ENCODE measurements at regions not wholly inside any gene's neighbourhood (a gene's known extent, or its start where the extent isn't known, plus 50 kb on each side); places are given as distances from the start of the nearest gene placed in this dataset.

DNA sequence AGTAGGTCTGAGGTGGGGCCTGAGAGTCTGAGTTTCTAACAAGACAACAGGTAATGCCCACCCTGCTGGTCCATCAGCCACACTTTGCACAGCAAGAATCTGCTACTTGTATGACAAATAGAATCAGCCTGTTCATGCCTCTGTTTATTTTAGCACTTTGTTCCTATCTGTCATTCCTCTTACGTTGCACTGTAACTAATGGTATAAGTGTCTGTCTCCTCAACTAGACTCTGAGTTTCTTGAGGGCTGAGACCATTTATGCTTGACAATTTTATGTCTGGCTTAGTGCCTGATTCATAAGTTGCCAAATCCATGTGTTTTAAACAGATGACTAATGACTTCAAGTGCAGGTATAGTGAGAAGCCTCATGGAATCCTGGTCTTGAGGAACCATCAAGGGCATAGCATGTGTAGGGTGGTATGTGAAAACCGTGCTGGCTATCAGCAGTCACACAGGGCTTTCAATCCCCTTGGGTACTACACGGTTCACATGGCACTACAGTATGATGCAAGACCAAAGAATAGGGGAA, 209.7 kb downstream of the C11orf91 start:
- TF ChIP-seq, protein P1, sequence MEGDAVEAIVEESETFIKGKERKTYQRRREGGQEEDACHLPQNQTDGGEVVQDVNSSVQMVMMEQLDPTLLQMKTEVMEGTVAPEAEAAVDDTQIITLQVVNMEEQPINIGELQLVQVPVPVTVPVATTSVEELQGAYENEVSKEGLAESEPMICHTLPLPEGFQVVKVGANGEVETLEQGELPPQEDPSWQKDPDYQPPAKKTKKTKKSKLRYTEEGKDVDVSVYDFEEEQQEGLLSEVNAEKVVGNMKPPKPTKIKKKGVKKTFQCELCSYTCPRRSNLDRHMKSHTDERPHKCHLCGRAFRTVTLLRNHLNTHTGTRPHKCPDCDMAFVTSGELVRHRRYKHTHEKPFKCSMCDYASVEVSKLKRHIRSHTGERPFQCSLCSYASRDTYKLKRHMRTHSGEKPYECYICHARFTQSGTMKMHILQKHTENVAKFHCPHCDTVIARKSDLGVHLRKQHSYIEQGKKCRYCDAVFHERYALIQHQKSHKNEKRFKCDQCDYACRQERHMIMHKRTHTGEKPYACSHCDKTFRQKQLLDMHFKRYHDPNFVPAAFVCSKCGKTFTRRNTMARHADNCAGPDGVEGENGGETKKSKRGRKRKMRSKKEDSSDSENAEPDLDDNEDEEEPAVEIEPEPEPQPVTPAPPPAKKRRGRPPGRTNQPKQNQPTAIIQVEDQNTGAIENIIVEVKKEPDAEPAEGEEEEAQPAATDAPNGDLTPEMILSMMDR (IDR thresholded peaks at IDR 0.05; ENCODE audit: low read depth, low read length) = no peak
- TF ChIP-seq, protein P2, sequence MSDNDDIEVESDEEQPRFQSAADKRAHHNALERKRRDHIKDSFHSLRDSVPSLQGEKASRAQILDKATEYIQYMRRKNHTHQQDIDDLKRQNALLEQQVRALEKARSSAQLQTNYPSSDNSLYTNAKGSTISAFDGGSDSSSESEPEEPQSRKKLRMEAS (IDR thresholded peaks at IDR 0.05; ENCODE audit: low read depth, low read length) = no peak
- no peak for TF ChIP-seq POLR2A (IDR thresholded peaks at IDR 0.05; ENCODE audit: extremely low read depth, insufficient read length)

Measured in NB4 (cell line).